Osteoblast (primary cell): ENCODE measurements at regions not wholly inside any gene's neighbourhood (a gene's known extent, or its start where the extent isn't known, plus 50 kb on each side); places are given as distances from the start of the nearest gene placed in this dataset.
A peak's percentile ranks its signal among the peaks of the same experiment; 100 is the strongest.

Experiments used
- DNase-seq: peaks from one replicate; pipeline ENCODE4 v3.0.0; 2011; ENCODE audit warnings: low spot score, mixed read lengths; ENCODE audit not compliant: insufficient read length; ENCODE audit errors: missing footprints
- H2AFZ ChIP-seq: 2 replicates; pipeline ENCODE4 v1.6.0; 2011; ENCODE audit warnings: mild to moderate bottlenecking, low read length
- H3K27ac ChIP-seq: 2 replicates; pipeline ENCODE4 v1.5.1; 2011; ENCODE audit warnings: mild to moderate bottlenecking, low read depth, low read length, moderate library complexity
- H3K27me3 ChIP-seq: 2 replicates; pipeline ENCODE4 v1.6.0; 2012; ENCODE audit warnings: mild to moderate bottlenecking, control low read depth, inconsistent platforms, low read length, moderate library complexity; ENCODE audit not compliant: insufficient read depth
- H3K36me3 ChIP-seq: 2 replicates; pipeline ENCODE4 v1.5.1; 2011; ENCODE audit warnings: mild to moderate bottlenecking, low read length, control low read depth, moderate library complexity; ENCODE audit not compliant: insufficient read depth
- H3K4me1 ChIP-seq: 2 replicates; pipeline ENCODE4 v1.5.1; 2011; ENCODE audit warnings: mild to moderate bottlenecking, low read length, control low read depth, moderate library complexity; ENCODE audit not compliant: insufficient read depth
- H3K4me2 ChIP-seq: 2 replicates; pipeline ENCODE4 v1.6.0; 2011; ENCODE audit warnings: mild to moderate bottlenecking, low read length; ENCODE audit not compliant: insufficient read depth
- H3K4me3 ChIP-seq: fragments of 200-600 bp; sonication (generic); 3 replicates; pipeline ENCODE4 v1.5.1; 2012; ENCODE audit warnings: mild to moderate bottlenecking, low read length, inconsistent platforms; ENCODE audit not compliant: insufficient read depth
- H3K79me2 ChIP-seq: 2 replicates; pipeline ENCODE4 v1.6.0; 2012; ENCODE audit warnings: mild to moderate bottlenecking, low read length, control low read depth, inconsistent platforms; ENCODE audit not compliant: insufficient read depth
- H3K9me3 ChIP-seq: 2 replicates; pipeline ENCODE4 v1.5.1; 2011; ENCODE audit warnings: low read depth, low read length, control low read depth
- H4K20me1 ChIP-seq: 2 replicates; pipeline ENCODE4 v1.6.0; 2012; ENCODE audit warnings: mild to moderate bottlenecking, low read length, control low read depth; ENCODE audit not compliant: insufficient read depth
- TF ChIP-seq, protein P1 (sequence below): IDR thresholded peaks from 2 replicates; pipeline ENCODE4 v1.5.1; 2011; ENCODE audit warnings: mild to moderate bottlenecking, low read depth, low read length, moderate library complexity; ENCODE audit errors: extremely low read depth

DNA sequence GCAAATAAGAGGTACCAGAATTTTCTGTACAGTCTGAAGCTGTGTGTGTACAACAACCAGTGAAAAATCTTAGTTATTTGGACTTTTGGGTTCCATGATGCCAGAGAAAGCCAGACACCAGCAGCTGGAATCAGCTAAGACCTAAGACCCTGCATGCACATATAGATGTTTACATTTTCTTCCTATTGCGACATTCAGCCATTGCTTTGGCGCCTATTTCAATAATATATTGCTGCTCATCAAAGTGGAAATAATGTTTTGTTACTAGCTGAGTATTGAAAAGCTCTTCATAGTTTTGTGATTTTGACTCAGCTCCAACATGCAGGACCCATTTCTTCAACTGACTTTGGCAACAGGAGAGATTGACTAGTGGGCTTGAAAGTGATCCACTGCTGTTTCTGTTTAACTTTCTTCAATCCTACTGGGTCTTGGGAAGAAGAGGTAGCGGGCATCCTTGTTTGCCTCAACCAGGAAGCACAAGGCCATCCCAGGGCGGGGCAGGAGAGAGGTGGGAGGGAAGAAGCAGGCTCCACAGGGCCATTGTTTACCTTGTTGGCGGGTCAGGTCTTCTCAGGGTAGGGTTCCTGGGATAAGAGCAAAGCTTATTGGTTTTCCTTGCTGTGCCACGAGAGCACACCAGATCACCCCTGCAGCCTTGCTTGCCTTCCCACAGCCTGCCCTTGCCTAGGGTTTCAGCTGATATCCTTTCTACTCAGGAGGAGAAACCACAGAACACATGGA lies 101.3 kb upstream of the ESR1 start:
- Histone ChIP-seq H3K4me2 (no peak overlapping the region), H4K20me1 (no peaks in the 10 kb centered on the region), H3K9me3 (no peaks in the 10 kb centered on the region), H3K4me1 (no peaks in the 10 kb centered on the region), H3K27me3 (no peaks in the 10 kb centered on the region), H3K27ac (no peak overlapping the region), H3K36me3 (no peaks in the 10 kb centered on the region), H3K4me3 (no peak overlapping the region), H2AFZ (no peak overlapping the region), H3K79me2 (no peaks in the 10 kb centered on the region)
- TF ChIP-seq, protein P1, sequence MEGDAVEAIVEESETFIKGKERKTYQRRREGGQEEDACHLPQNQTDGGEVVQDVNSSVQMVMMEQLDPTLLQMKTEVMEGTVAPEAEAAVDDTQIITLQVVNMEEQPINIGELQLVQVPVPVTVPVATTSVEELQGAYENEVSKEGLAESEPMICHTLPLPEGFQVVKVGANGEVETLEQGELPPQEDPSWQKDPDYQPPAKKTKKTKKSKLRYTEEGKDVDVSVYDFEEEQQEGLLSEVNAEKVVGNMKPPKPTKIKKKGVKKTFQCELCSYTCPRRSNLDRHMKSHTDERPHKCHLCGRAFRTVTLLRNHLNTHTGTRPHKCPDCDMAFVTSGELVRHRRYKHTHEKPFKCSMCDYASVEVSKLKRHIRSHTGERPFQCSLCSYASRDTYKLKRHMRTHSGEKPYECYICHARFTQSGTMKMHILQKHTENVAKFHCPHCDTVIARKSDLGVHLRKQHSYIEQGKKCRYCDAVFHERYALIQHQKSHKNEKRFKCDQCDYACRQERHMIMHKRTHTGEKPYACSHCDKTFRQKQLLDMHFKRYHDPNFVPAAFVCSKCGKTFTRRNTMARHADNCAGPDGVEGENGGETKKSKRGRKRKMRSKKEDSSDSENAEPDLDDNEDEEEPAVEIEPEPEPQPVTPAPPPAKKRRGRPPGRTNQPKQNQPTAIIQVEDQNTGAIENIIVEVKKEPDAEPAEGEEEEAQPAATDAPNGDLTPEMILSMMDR, result no peak
- no peak for DNase-seq

DNA sequence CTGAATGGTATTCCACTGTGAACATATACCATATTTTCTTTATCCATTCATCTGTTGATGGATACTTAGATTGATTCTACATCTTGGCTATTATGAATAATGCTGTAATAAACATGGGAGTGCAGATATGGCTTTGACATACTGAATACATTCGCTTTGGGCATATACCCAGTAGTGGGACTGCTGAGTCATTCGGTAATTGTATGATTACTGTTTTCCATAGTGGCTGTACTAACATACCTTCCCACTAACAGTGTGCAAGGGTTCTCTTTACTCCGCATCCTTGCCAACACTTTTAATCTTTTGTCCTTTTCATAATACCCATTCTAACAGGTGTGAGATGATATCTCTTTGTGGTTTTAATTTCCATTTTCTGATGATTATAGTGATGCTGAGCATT lies 98.2 kb upstream of the ESR1 start:
- no peak for DNase-seq
- Histone ChIP-seq H4K20me1 (no peaks in the 10 kb centered on the region), H3K4me2 (no peak overlapping the region), H3K27ac (no peak overlapping the region), H3K27me3 (no peaks in the 10 kb centered on the region), H3K36me3 (no peaks in the 10 kb centered on the region), H3K79me2 (no peaks in the 10 kb centered on the region), H2AFZ (no peak overlapping the region), H3K4me3 (no peak overlapping the region), H3K9me3 (no peaks in the 10 kb centered on the region), H3K4me1 (no peaks in the 10 kb centered on the region)
- TF ChIP-seq, protein P1, result no peak

DNA sequence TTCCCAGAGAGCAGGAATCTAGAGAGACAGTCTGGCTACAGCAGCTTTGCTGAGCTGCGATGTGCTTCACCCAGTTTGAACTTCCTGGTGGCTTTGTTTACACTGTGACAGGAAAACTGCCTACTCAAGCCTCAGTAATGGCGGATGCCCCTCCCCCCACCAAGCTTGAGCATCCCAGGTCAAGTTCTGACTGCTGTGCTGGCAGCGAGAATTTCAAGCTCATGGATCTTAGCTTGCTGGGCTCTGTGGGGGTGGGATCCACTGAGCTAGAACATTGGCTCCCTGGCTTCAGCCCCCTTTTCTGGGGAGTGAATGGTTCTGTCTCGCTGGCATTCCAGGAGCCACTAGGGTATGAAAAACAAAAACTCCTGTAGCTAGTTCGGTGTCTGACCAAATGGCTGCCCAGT lies 91.0 kb upstream of the ESR1 start:
- Histone ChIP-seq H3K27ac (no peak overlapping the region), H3K79me2 (no peaks in the 10 kb centered on the region), H3K4me1 (peaks cover 5% of the 10 kb centered on the region), H3K27me3 (no peaks in the 10 kb centered on the region), H3K4me3 (no peak overlapping the region), H2AFZ (peak overlapping the region; percentile 70), H4K20me1 (no peaks in the 10 kb centered on the region), H3K36me3 (no peaks in the 10 kb centered on the region), H3K4me2 (no peak overlapping the region), H3K9me3 (no peaks in the 10 kb centered on the region)
- TF ChIP-seq, protein P1, result no peak
- no peak for DNase-seq

DNA sequence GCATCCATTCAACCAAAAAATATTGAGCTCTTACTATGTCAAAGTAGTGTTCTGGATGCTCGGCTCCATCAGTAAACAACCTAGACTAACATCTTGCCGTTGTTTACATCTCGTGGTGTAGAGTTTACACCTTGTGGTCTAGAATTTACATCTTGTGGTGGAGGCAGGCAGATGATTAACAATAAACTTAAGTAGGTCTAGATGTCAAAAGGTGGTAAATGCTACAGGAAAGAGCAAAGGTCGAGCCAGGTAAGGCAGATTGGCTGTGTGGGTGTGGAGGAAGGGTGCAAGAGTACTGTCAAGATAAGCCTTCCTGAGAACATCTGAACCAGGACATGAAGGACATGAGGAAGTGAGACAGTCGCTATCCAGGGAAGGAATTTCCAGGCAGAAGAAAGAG lies 88.4 kb upstream of the ESR1 start:
- no peaks in the 10 kb centered on the region for H3K27me3 ChIP-seq
- no peak overlapping the region for H3K4me2 ChIP-seq
- H3K79me2 ChIP-seq, result no peaks in the 10 kb centered on the region
- no peak for DNase-seq
- H3K4me1 ChIP-seq, result peaks cover 6% of the 10 kb centered on the region
- H3K36me3 ChIP-seq, result no peaks in the 10 kb centered on the region
- no peaks in the 10 kb centered on the region for H4K20me1 ChIP-seq
- H3K27ac ChIP-seq, result no peak overlapping the region
- H3K4me3 ChIP-seq, result no peak overlapping the region
- H2AFZ ChIP-seq, result no peak overlapping the region
- TF ChIP-seq, protein P1, result no peak
- no peaks in the 10 kb centered on the region for H3K9me3 ChIP-seq
